ENCODE measurements at regions not wholly inside any gene's neighbourhood (a gene's known extent, or its start where the extent isn't known, plus 50 kb on each side); places are given as distances from the start of the nearest gene placed in this dataset.
"Not testable (repeated sequence)": the region's sequence is repeated elsewhere in the genome, so short reads cannot be mapped to it uniquely, and the experiment has no call there.

DNA sequence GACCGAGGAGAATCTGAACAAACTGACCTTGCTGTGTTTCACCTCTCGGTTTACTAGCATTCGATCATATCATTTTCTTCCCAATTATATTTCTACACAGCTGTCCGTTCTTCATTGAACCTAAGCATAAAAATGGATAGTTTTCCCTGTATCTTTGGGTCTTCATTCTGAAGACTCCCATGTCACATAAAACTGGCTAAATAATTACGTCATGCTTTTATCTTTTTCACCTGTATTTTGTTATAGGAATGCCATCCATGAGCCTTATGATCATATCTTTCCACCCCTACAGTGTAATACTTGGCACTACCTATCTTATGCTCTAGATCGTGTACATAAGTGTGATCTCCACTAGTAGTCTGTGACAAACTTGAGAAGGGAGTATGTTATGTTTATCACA lies 456.1 kb downstream of the FGF13 start:
- TF ChIP-seq, protein P1, sequence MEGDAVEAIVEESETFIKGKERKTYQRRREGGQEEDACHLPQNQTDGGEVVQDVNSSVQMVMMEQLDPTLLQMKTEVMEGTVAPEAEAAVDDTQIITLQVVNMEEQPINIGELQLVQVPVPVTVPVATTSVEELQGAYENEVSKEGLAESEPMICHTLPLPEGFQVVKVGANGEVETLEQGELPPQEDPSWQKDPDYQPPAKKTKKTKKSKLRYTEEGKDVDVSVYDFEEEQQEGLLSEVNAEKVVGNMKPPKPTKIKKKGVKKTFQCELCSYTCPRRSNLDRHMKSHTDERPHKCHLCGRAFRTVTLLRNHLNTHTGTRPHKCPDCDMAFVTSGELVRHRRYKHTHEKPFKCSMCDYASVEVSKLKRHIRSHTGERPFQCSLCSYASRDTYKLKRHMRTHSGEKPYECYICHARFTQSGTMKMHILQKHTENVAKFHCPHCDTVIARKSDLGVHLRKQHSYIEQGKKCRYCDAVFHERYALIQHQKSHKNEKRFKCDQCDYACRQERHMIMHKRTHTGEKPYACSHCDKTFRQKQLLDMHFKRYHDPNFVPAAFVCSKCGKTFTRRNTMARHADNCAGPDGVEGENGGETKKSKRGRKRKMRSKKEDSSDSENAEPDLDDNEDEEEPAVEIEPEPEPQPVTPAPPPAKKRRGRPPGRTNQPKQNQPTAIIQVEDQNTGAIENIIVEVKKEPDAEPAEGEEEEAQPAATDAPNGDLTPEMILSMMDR (IDR thresholded peaks at IDR 0.05) = no peak
- TF ChIP-seq ZFX (IDR thresholded peaks at IDR 0.05; ENCODE audit: borderline replicate concordance) = no peak
- H3K27ac ChIP-seq = no peak overlapping the region

- H3K27ac ChIP-seq = not testable (repeated sequence)
Measured at GRCh38 chrX:138264095-138264494, 447.4 kb downstream of the FGF13 start.

GRCh38 chrX:138270931-138271330 lies 440.6 kb downstream of the FGF13 start:
- TF ChIP-seq, protein P1 (IDR thresholded peaks at IDR 0.05) = no peak
- no peak for TF ChIP-seq ZFX (IDR thresholded peaks at IDR 0.05; ENCODE audit: borderline replicate concordance)
- H3K27ac ChIP-seq = no peak overlapping the region

- H3K27ac ChIP-seq = not testable (repeated sequence)
Measured at GRCh38 chrX:138282598-138283150, 428.8 kb downstream of the FGF13 start.

- no peak overlapping the region for H3K27ac ChIP-seq
- TF ChIP-seq, protein P1 (IDR thresholded peaks at IDR 0.05) = no peak
- TF ChIP-seq ZFX (IDR thresholded peaks at IDR 0.05; ENCODE audit: borderline replicate concordance) = no peak
Measured at GRCh38 chrX:138287205-138287877, 424.2 kb downstream of the FGF13 start.

DNA sequence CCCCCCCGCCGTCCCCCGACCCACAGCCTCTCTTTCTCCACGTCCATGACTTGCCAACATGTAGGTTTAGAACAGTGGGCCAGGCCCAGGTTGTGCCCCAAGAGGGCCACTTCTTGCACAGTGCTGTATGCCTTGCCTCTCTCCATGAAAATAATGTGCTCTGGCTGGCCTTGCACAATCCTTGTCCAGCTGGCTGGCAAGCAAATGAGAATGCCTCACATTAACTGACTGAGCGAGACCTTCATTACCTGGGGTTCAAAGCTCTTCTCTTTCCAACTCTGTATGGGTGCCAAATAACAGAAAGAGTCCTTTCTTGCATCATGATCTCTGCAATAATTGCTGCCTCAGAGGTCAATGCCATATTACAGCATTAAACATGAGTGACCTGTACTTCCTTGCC lies 416.6 kb downstream of the FGF13 start:
- no peak for TF ChIP-seq ZFX (IDR thresholded peaks at IDR 0.05; ENCODE audit: borderline replicate concordance)
- TF ChIP-seq, protein P1 (IDR thresholded peaks at IDR 0.05) = no peak
- H3K27ac ChIP-seq = no peak overlapping the region

GRCh38 chrX:138298268-138298667 lies 413.2 kb downstream of the FGF13 start:
- H3K27ac ChIP-seq = no peak overlapping the region
- no peak for TF ChIP-seq ZFX (IDR thresholded peaks at IDR 0.05; ENCODE audit: borderline replicate concordance)
- TF ChIP-seq, protein P1 (IDR thresholded peaks at IDR 0.05) = no peak; the same call in 1 of the 2 replicates

DNA sequence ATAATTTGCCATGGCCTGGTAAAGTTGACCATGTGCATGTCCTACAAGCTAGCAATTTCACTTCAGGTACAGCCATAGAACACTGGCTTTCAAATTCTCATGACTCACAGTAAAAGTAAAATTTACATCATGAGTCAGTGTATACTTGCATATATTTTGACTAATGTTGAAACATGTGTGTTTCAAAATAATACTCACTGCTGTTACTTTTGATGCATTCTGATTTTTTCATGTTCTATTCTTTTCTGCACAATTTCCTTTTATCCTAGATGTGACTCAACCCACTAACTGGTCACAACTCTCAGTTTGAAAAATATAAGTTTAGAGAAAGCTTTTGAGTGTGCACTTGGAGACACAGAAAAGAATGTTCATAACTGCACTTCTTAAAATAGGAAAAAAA lies 365.7 kb downstream of the FGF13 start:
- H3K27ac ChIP-seq = no peak overlapping the region
- TF ChIP-seq, protein P1 (IDR thresholded peaks at IDR 0.05) = no peak
- TF ChIP-seq ZFX (IDR thresholded peaks at IDR 0.05; ENCODE audit: borderline replicate concordance) = no peak

All from 22Rv1 (cell line).